ENCODE measurements at regions not wholly inside any gene's neighbourhood (a gene's known extent, or its start where the extent isn't known, plus 50 kb on each side); places are given as distances from the start of the nearest gene placed in this dataset.

GRCh38 chr12:88416786-88417185, 163.5 kb downstream of the KITLG start:
- H3F3A ChIP-seq (ENCODE audit: low read depth) = no peaks in the 10 kb centered on the region
- H2AFZ ChIP-seq (ENCODE audit: low read length) = no peak overlapping the region
- no peak overlapping the region for H3K9ac ChIP-seq (ENCODE audit: low read depth, low read length, poor library complexity, severe bottlenecking)
- TF ChIP-seq EZH2phosphoT487 (IDR thresholded peaks at IDR 0.05; ENCODE audit: borderline replicate concordance) (no peak), CTCF (conservative IDR thresholded peaks at IDR 0.05; ENCODE audit: low read length) (no peak)
- no peaks in the 10 kb centered on the region for H3K4me1 ChIP-seq (ENCODE audit: insufficient read depth, low read length, poor library complexity, severe bottlenecking)
- no peaks in the 10 kb centered on the region for H3K9me3 ChIP-seq (ENCODE audit: insufficient read depth, low read depth, low read length)
- no peaks in the 10 kb centered on the region for H3K27me3 ChIP-seq (ENCODE audit: insufficient read depth, low read length, poor library complexity, severe bottlenecking)
- H3K4me2 ChIP-seq (ENCODE audit: low read depth, low read length, poor library complexity, severe bottlenecking) = no peak overlapping the region
- no peaks in the 10 kb centered on the region for H4K20me1 ChIP-seq (ENCODE audit: insufficient read depth, low read length, poor library complexity, severe bottlenecking)
- H3K4me3 ChIP-seq (ENCODE audit: low read length, poor library complexity, severe bottlenecking) = no peak overlapping the region
- no peaks in the 10 kb centered on the region for H3K36me3 ChIP-seq (ENCODE audit: insufficient read depth, low read length)
- H3K79me2 ChIP-seq (ENCODE audit: insufficient read depth, low read length) = no peaks in the 10 kb centered on the region
- H3K9me2 ChIP-seq (replicated peaks; ENCODE audit: low read depth, low read length) = no peaks in the 10 kb centered on the region

DNA sequence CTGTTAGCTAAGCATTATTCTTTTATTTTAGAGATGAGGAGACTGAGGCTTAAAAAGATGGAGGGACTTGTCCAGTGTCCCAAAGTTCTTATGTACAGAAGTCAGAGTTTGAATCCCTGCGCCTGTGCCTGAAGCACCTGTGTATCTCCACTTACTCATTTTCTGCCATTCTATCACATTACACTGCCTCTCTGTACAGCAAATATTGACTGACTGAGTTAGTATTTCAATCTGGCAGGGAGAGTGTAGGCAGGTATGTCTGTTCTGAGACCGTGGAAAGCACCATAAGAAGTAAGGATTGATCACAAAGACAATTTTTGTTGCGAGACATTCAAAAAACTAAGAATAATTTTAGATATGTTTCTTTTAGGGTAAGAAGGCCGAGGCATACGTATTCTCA, 162.7 kb downstream of the KITLG start:
- Histone ChIP-seq H2AFZ (ENCODE audit: low read length) (no peak overlapping the region), H3K4me3 (ENCODE audit: low read length, poor library complexity, severe bottlenecking) (no peak overlapping the region), H3K79me2 (ENCODE audit: insufficient read depth, low read length) (no peaks in the 10 kb centered on the region)

GRCh38 chr12:88418856-88419497, 161.3 kb downstream of the KITLG start:
- no peaks in the 10 kb centered on the region for H3K27me3 ChIP-seq (ENCODE audit: insufficient read depth, low read length, poor library complexity, severe bottlenecking)
- no peak overlapping the region for H3K4me3 ChIP-seq (ENCODE audit: low read length, poor library complexity, severe bottlenecking)
- no peaks in the 10 kb centered on the region for H3K9me2 ChIP-seq (replicated peaks; ENCODE audit: low read depth, low read length)
- H3K79me2 ChIP-seq (ENCODE audit: insufficient read depth, low read length) = no peaks in the 10 kb centered on the region
- no peak overlapping the region for H3K4me2 ChIP-seq (ENCODE audit: low read depth, low read length, poor library complexity, severe bottlenecking)
- H3K9ac ChIP-seq (ENCODE audit: low read depth, low read length, poor library complexity, severe bottlenecking) = no peak overlapping the region
- H3F3A ChIP-seq (ENCODE audit: low read depth) = no peaks in the 10 kb centered on the region
- H3K9me3 ChIP-seq (ENCODE audit: insufficient read depth, low read depth, low read length) = no peaks in the 10 kb centered on the region
- H3K36me3 ChIP-seq (ENCODE audit: insufficient read depth, low read length) = no peaks in the 10 kb centered on the region
- no peaks in the 10 kb centered on the region for H4K20me1 ChIP-seq (ENCODE audit: insufficient read depth, low read length, poor library complexity, severe bottlenecking)
- H3K4me1 ChIP-seq (ENCODE audit: insufficient read depth, low read length, poor library complexity, severe bottlenecking) = no peaks in the 10 kb centered on the region
- H2AFZ ChIP-seq (ENCODE audit: low read length) = no peak overlapping the region
- TF ChIP-seq CTCF (conservative IDR thresholded peaks at IDR 0.05; ENCODE audit: low read length) (no peak), EZH2phosphoT487 (IDR thresholded peaks at IDR 0.05; ENCODE audit: borderline replicate concordance) (no peak)

More for the DNA sequence above, 162.7 kb downstream of the KITLG start:
- Histone ChIP-seq H3K36me3 (ENCODE audit: insufficient read depth, low read length) (no peaks in the 10 kb centered on the region), H4K20me1 (ENCODE audit: insufficient read depth, low read length, poor library complexity, severe bottlenecking) (no peaks in the 10 kb centered on the region), H3K27me3 (ENCODE audit: insufficient read depth, low read length, poor library complexity, severe bottlenecking) (no peaks in the 10 kb centered on the region), H3K9ac (ENCODE audit: low read depth, low read length, poor library complexity, severe bottlenecking) (no peak overlapping the region), H3K9me3 (ENCODE audit: insufficient read depth, low read depth, low read length) (no peaks in the 10 kb centered on the region), H3F3A (ENCODE audit: low read depth) (no peaks in the 10 kb centered on the region), H3K4me1 (ENCODE audit: insufficient read depth, low read length, poor library complexity, severe bottlenecking) (no peaks in the 10 kb centered on the region), H3K4me2 (ENCODE audit: low read depth, low read length, poor library complexity, severe bottlenecking) (no peak overlapping the region), H3K9me2 (replicated peaks; ENCODE audit: low read depth, low read length) (no peaks in the 10 kb centered on the region)
- no peak for TF ChIP-seq EZH2phosphoT487 (IDR thresholded peaks at IDR 0.05; ENCODE audit: borderline replicate concordance)
- TF ChIP-seq CTCF (conservative IDR thresholded peaks at IDR 0.05; ENCODE audit: low read length) = no peak
